GM23338 (cell line): ENCODE measurements at regions not wholly inside any gene's neighbourhood (a gene's known extent, or its start where the extent isn't known, plus 50 kb on each side); places are given as distances from the start of the nearest gene placed in this dataset.

ENCODE experiments used
- ATAC-seq: fragments of 200-7000 bp; cut with Tn5 transposase; 3 replicates; pipeline ENCODE4 v1.9.1; 2020
- DNase-seq: peaks from one replicate; pipeline ENCODE4 v3.0.0-alpha.2; 2015; ENCODE audit warnings: low spot score
- H2AFZ ChIP-seq: fragments of 200-600 bp; sonication (generic); 2 replicates; pipeline ENCODE4 v1.8.0; 2016; ENCODE audit warnings: antibody characterized with exemption, mild to moderate bottlenecking, moderate library complexity
- H3F3A ChIP-seq: fragments of 200-600 bp; sonication (generic); replicated peaks from 2 replicates; pipeline ENCODE4 v1.8.0; 2017; ENCODE audit warnings: antibody characterized with exemption, mixed run types, low read depth
- H3K27ac ChIP-seq: fragments of 200-600 bp; sonication (generic); 2 replicates; pipeline ENCODE4 v1.6.1; 2016; ENCODE audit warnings: low read depth
- H3K27me3 ChIP-seq: fragments of 200-600 bp; sonication (generic); 2 replicates; pipeline ENCODE4 v1.8.0; 2016; ENCODE audit warnings: mild to moderate bottlenecking, mixed run types, moderate library complexity; ENCODE audit not compliant: insufficient read depth
- H3K36me3 ChIP-seq: fragments of 200-600 bp; sonication (generic); 2 replicates; pipeline ENCODE4 v1.8.0; 2016; ENCODE audit warnings: mild to moderate bottlenecking; ENCODE audit not compliant: insufficient read depth
- H3K4me1 ChIP-seq: fragments of 200-600 bp; sonication (generic); 2 replicates; pipeline ENCODE4 v1.8.0; 2016; ENCODE audit warnings: mild to moderate bottlenecking, moderate library complexity; ENCODE audit not compliant: insufficient read depth
- H3K4me2 ChIP-seq: fragments of 200-600 bp; sonication (generic); 2 replicates; pipeline ENCODE4 v1.7.1; 2017; ENCODE audit warnings: mixed run types
- H3K4me3 ChIP-seq: fragments of 200-600 bp; sonication (generic); 2 replicates; pipeline ENCODE4 v1.6.1; 2016; ENCODE audit warnings: mixed run types
- H3K79me2 ChIP-seq: fragments of 200-600 bp; sonication (generic); replicated peaks from 2 replicates; pipeline ENCODE4 v1.8.0; 2017; ENCODE audit warnings: mild to moderate bottlenecking; ENCODE audit not compliant: insufficient read depth
- H3K9me2 ChIP-seq: fragments of 200-600 bp; sonication (generic); 2 replicates; pipeline ENCODE4 v1.8.0; 2017; ENCODE audit not compliant: insufficient read depth
- H4K20me1 ChIP-seq: fragments of 200-600 bp; sonication (generic); replicated peaks from 2 replicates; pipeline ENCODE4 v1.8.0; 2017; ENCODE audit warnings: mild to moderate bottlenecking; ENCODE audit not compliant: insufficient read depth
- H3K27ac Mint-ChIP-seq: 2 replicates; pipeline ENCODE4 v1.8.0; 2020; ENCODE audit warnings: inconsistent platforms, mild to moderate bottlenecking, moderate library complexity, mixed read lengths
- H3K27me3 Mint-ChIP-seq: 3 replicates; pipeline ENCODE4 v1.8.0; 2022; ENCODE audit warnings: low read depth, mild to moderate bottlenecking, moderate library complexity, mixed read lengths, inconsistent platforms; ENCODE audit not compliant: insufficient read depth, poor library complexity
- H3K36me3 Mint-ChIP-seq: 3 replicates; pipeline ENCODE4 v1.8.0; 2021; ENCODE audit warnings: low read depth, mild to moderate bottlenecking, inconsistent platforms, moderate library complexity, mixed read lengths
- H3K4me1 Mint-ChIP-seq: 3 replicates; pipeline ENCODE4 v1.8.0; 2020; ENCODE audit warnings: mild to moderate bottlenecking, inconsistent platforms, mixed read lengths
- H3K4me3 Mint-ChIP-seq: 3 replicates; pipeline ENCODE4 v1.8.0; 2021; ENCODE audit warnings: moderate library complexity, mild to moderate bottlenecking, inconsistent platforms, mixed read lengths
- H3K9me3 Mint-ChIP-seq: 3 replicates; pipeline ENCODE4 v1.8.0; 2020; ENCODE audit warnings: moderate library complexity, mild to moderate bottlenecking, inconsistent platforms, mixed read lengths
- CREB1 ChIP-seq: fragments of 250-450 bp; sonication (Bioruptor Pico); IDR thresholded peaks from 2 replicates; pipeline ENCODE4 v1.5.0; 2020; ENCODE audit warnings: low read depth, mild to moderate bottlenecking, moderate library complexity
- EZH2 ChIP-seq: fragments of 200-600 bp; sonication (generic); IDR thresholded peaks from one replicate; pipeline ENCODE4 v1.8.0; 2017; ENCODE audit warnings: antibody characterized with exemption, mild to moderate bottlenecking, low read depth; ENCODE audit not compliant: unreplicated experiment
- EZH2phosphoT487 ChIP-seq: fragments of 200-600 bp; sonication (generic); IDR thresholded peaks from one replicate; pipeline ENCODE4 v1.8.1; 2018; ENCODE audit warnings: antibody characterized with exemption; ENCODE audit not compliant: unreplicated experiment
- JUNB ChIP-seq: IDR thresholded peaks from one replicate; pipeline ENCODE4 v1.6.1; 2016; ENCODE audit warnings: antibody characterized with exemption; ENCODE audit not compliant: unreplicated experiment
- NANOG ChIP-seq: IDR thresholded peaks from 2 replicates; pipeline ENCODE4 v1.6.1; 2016; ENCODE audit warnings: antibody characterized with exemption, borderline replicate concordance
- ZNF114 ChIP-seq: fragments of 250-450 bp; sonication (Bioruptor Pico); IDR thresholded peaks from 2 replicates; pipeline ENCODE4 v1.5.0; 2020; ENCODE audit warnings: mild to moderate bottlenecking, moderate library complexity
- ZNF331 ChIP-seq: fragments of 250-450 bp; sonication (Bioruptor Pico); IDR thresholded peaks from 2 replicates; pipeline ENCODE4 v1.5.0; 2020; ENCODE audit warnings: low read depth, mild to moderate bottlenecking, moderate library complexity
- TF ChIP-seq, protein P1 (sequence below), 2 experiments: fragments of 200-600 bp in 1 of 2; sonication (generic) in 1 of 2; conservative IDR thresholded peaks; 2 replicates each; pipeline versions ENCODE4 v1.5.1 to v1.6.1; 2016 to 2017; ENCODE audit warnings: antibody characterized with exemption in 2 of 2, low read depth in 2 of 2, mild to moderate bottlenecking in 2 of 2, moderate library complexity in 1 of 2
- TF ChIP-seq, protein P2 (sequence below): fragments of 250-450 bp; sonication (Bioruptor Pico); IDR thresholded peaks from 2 replicates; pipeline ENCODE4 v1.5.0; 2020; ENCODE audit warnings: mild to moderate bottlenecking, moderate library complexity

DNA sequence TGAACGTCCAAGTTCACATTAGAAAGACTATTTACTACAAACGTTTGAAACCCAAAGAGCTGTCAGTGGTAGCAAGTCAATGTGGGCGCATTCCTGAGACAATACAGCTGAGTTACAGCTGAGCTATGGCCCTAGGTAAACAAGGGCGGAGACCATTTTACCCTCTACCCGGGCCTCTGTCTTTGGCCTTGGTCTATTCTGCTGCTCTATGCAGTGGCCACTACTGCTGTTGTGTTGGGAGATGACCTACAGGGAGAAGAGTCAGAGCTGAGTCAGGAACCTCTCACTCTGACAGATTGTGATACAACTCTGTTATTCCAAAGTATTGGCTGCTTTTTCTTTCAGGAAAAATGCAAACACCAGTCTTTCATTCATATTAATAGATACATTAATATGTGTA lies 700.6 kb downstream of the SEMA5A start (continued):
- TF ChIP-seq, protein P1, sequence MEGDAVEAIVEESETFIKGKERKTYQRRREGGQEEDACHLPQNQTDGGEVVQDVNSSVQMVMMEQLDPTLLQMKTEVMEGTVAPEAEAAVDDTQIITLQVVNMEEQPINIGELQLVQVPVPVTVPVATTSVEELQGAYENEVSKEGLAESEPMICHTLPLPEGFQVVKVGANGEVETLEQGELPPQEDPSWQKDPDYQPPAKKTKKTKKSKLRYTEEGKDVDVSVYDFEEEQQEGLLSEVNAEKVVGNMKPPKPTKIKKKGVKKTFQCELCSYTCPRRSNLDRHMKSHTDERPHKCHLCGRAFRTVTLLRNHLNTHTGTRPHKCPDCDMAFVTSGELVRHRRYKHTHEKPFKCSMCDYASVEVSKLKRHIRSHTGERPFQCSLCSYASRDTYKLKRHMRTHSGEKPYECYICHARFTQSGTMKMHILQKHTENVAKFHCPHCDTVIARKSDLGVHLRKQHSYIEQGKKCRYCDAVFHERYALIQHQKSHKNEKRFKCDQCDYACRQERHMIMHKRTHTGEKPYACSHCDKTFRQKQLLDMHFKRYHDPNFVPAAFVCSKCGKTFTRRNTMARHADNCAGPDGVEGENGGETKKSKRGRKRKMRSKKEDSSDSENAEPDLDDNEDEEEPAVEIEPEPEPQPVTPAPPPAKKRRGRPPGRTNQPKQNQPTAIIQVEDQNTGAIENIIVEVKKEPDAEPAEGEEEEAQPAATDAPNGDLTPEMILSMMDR (conservative IDR thresholded peaks at IDR 0.05; ENCODE audit: low read depth in 2 of 2): no peak
- no peak for TF ChIP-seq EZH2phosphoT487
- no peak for TF ChIP-seq CREB1 (CRISPR knock-in tag)
- no peak for TF ChIP-seq NANOG

DNA sequence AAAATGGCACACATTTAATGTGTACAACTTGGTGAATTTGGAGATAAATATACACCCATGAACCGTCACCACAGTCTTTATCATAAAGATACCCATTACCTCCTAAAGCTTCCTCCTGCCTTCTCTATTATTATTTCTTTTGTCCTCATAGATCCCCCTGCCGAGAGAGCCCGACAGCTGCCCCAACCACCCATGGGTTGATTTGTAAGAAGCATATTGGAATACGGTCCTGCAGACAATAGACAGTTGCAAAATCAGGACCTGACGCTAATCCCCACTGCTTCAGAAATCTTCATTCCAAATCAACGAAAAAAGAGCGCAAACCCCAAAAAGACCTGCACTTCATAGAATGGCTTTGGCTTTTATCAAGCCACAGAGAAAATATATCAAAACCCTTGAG lies 697.5 kb downstream of the SEMA5A start:
- no peaks in the 10 kb centered on the region for H3K36me3 ChIP-seq
- DNase-seq: no peak
- no peaks in the 10 kb centered on the region for H3K27me3 ChIP-seq
- Mint-ChIP-seq H3K36me3 (no peaks in the 10 kb centered on the region; the same call in 2 of the 3 replicates), H3K27ac (no peak overlapping the region), H3K4me1 (peaks cover 14% of the 10 kb centered on the region; the same call in 2 of the 3 replicates), H3K4me3 (peak overlapping the region; percentile 10; the same call in 1 of the 3 replicates), H3K27me3 (peaks cover 6% of the 10 kb centered on the region), H3K9me3 (no peaks in the 10 kb centered on the region)
- H4K20me1 ChIP-seq: no peaks in the 10 kb centered on the region
- H3K4me1 ChIP-seq: peaks cover 3% of the 10 kb centered on the region; the same call in 1 of the 2 replicates
- no peak overlapping the region for H3K4me3 ChIP-seq
- H2AFZ ChIP-seq: 0 out of 2 replicates have a peak overlapping the region, but pooled peaks have one; percentile 6
- H3K4me2 ChIP-seq: no peak overlapping the region
- H3K9me2 ChIP-seq: 0 out of 2 replicates have a peak, but pooled peaks cover 3% of the 10 kb centered on the region
- H3K27ac ChIP-seq: no peak overlapping the region
- no peaks in the 10 kb centered on the region for H3K79me2 ChIP-seq
- ATAC-seq: peak; percentile 33; the same call in 1 of the 3 replicates
- H3F3A ChIP-seq: no peaks in the 10 kb centered on the region
- TF ChIP-seq NANOG (no peak), ZNF114 (CRISPR knock-in tag) (no peak), EZH2 (no peak), ZNF331 (CRISPR knock-in tag) (no peak), CREB1 (CRISPR knock-in tag) (no peak), JUNB (no peak), EZH2phosphoT487 (no peak)
- TF ChIP-seq, protein P2, sequence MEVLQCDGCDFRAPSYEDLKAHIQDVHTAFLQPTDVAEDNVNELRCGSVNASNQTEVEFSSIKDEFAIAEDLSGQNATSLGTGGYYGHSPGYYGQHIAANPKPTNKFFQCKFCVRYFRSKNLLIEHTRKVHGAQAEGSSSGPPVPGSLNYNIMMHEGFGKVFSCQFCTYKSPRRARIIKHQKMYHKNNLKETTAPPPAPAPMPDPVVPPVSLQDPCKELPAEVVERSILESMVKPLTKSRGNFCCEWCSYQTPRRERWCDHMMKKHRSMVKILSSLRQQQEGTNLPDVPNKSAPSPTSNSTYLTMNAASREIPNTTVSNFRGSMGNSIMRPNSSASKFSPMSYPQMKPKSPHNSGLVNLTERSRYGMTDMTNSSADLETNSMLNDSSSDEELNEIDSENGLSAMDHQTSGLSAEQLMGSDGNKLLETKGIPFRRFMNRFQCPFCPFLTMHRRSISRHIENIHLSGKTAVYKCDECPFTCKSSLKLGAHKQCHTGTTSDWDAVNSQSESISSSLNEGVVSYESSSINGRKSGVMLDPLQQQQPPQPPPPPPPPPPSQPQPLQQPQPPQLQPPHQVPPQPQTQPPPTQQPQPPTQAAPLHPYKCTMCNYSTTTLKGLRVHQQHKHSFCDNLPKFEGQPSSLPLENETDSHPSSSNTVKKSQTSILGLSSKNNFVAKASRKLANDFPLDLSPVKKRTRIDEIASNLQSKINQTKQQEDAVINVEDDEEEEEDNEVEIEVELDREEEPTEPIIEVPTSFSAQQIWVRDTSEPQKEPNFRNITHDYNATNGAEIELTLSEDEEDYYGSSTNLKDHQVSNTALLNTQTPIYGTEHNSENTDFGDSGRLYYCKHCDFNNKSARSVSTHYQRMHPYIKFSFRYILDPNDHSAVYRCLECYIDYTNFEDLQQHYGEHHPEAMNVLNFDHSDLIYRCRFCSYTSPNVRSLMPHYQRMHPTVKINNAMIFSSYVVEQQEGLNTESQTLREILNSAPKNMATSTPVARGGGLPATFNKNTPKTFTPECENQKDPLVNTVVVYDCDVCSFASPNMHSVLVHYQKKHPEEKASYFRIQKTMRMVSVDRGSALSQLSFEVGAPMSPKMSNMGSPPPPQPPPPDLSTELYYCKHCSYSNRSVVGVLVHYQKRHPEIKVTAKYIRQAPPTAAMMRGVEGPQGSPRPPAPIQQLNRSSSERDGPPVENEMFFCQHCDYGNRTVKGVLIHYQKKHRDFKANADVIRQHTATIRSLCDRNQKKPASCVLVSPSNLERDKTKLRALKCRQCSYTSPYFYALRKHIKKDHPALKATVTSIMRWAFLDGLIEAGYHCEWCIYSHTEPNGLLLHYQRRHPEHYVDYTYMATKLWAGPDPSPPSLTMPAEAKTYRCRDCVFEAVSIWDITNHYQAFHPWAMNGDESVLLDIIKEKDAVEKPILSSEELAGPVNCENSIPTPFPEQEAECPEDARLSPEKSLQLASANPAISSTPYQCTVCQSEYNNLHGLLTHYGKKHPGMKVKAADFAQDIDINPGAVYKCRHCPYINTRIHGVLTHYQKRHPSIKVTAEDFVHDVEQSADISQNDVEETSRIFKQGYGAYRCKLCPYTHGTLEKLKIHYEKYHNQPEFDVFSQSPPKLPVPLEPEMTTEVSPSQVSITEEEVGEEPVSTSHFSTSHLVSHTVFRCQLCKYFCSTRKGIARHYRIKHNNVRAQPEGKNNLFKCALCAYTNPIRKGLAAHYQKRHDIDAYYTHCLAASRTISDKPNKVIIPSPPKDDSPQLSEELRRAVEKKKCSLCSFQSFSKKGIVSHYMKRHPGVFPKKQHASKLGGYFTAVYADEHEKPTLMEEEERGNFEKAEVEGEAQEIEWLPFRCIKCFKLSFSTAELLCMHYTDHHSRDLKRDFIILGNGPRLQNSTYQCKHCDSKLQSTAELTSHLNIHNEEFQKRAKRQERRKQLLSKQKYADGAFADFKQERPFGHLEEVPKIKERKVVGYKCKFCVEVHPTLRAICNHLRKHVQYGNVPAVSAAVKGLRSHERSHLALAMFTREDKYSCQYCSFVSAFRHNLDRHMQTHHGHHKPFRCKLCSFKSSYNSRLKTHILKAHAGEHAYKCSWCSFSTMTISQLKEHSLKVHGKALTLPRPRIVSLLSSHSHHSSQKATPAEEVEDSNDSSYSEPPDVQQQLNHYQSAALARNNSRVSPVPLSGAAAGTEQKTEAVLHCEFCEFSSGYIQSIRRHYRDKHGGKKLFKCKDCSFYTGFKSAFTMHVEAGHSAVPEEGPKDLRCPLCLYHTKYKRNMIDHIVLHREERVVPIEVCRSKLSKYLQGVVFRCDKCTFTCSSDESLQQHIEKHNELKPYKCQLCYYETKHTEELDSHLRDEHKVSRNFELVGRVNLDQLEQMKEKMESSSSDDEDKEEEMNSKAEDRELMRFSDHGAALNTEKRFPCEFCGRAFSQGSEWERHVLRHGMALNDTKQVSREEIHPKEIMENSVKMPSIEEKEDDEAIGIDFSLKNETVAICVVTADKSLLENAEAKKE (CRISPR knock-in tag): no peak
- TF ChIP-seq, protein P1 (conservative IDR thresholded peaks at IDR 0.05; ENCODE audit: low read depth in 2 of 2): no peak
